Suprapubic skin (tissue), 4 donors: ENCODE measurements at regions not wholly inside any gene's neighbourhood (a gene's known extent, or its start where the extent isn't known, plus 50 kb on each side); places are given as distances from the start of the nearest gene placed in this dataset.

Experiments
- CTCF ChIP-seq, 2 donors: fragments of 200-600 bp in 1 of 2; fragments of 450-650 bp in 1 of 2; sonication (generic) in 1 of 2; IDR thresholded peaks; one replicate each; pipeline ENCODE4 v1.5.1; 2016 to 2019; ENCODE audit warnings: antibody characterized with exemption in 2 of 2, mild to moderate bottlenecking in 1 of 2, moderate library complexity in 1 of 2
- EP300 ChIP-seq: sonication (generic); formaldehyde crosslinking; IDR thresholded peaks from one replicate; pipeline ENCODE4 v1.6.1; 2017; ENCODE audit warnings: antibody characterized with exemption
- POLR2A ChIP-seq, 2 donors: fragments of 450-650 bp; IDR thresholded peaks; one replicate each; pipeline ENCODE4 v1.6.1; 2017; ENCODE audit warnings: antibody characterized with exemption in 2 of 2, mild to moderate bottlenecking in 2 of 2, moderate library complexity in 2 of 2
- POLR2AphosphoS5 ChIP-seq, 3 donors: sonication (generic); formaldehyde crosslinking; IDR thresholded peaks; one replicate each; pipeline ENCODE4 v1.6.1; 2017; ENCODE audit warnings: antibody characterized with exemption in 3 of 3

- no peak for TF ChIP-seq CTCF (IDR thresholded peaks at IDR 0.05)
- TF ChIP-seq POLR2A (IDR thresholded peaks at IDR 0.05), result no peak
- TF ChIP-seq EP300, result no peak
- no peak for TF ChIP-seq POLR2AphosphoS5 (IDR thresholded peaks at IDR 0.05)
Measured at GRCh38 chr12:25322918-25323531, 72.3 kb upstream of the KRAS start.
